ENCODE measurements at regions not wholly inside any gene's neighbourhood (a gene's known extent, or its start where the extent isn't known, plus 50 kb on each side); places are given as distances from the start of the nearest gene placed in this dataset.

DNA sequence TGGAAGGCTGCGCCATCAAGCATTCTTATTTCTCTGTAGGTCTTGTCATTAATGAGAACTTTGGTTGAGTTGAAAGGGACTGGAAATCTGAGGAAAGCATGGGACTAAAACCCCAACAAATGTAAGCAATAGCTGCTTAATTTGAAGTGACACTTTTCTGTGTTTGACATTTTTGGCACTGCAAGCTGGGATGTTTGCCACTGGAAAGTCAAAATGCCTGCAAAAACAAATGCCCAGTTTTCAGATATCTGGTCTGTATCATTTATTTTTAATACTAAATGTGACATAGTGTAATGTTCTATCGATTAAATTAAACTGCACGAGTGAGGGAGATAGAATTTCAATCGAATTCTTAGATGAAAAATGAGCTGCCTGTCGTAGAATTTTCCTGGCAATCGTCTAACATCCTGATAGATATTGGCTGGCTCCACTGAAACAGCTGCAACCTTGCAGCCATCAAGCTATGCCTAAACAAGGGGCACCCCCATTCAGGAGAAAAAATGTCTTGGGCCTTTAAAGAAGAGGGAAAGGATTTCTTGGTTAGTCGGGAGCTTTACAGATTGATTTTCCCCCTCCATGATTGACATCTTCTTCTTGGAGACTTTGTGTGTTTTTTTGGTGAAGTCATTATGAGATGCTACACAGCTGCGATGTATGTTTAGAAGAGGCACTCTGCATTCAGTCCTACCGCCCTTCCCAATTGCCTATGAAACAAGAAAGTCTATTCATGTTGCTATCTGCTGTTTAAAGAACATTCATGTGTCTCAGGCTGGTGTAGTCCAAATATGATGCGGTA, 316.7 kb upstream of the TBL1XR1 start:
- no peaks in the 10 kb centered on the region for H3K27me3 ChIP-seq (replicated peaks; ENCODE audit: control insufficient read depth, insufficient read depth, low read length, poor library complexity, severe bottlenecking)
- no peaks in the 10 kb centered on the region for H3K4me1 ChIP-seq (ENCODE audit: control insufficient read depth, insufficient read depth, low read length, poor library complexity, severe bottlenecking)
- no peak overlapping the region for H3K27ac ChIP-seq (ENCODE audit: insufficient read depth, low read length, poor library complexity, severe bottlenecking)
- no peak overlapping the region for H3K4me3 ChIP-seq (ENCODE audit: insufficient read depth, low read depth, low read length, poor library complexity, severe bottlenecking)
- no peaks in the 10 kb centered on the region for H3K9me3 ChIP-seq (ENCODE audit: control insufficient read depth, low read length)
- H3K36me3 ChIP-seq (ENCODE audit: control insufficient read depth, insufficient read depth, low read length), result no peaks in the 10 kb centered on the region
- no peak for DNase-seq

DNA sequence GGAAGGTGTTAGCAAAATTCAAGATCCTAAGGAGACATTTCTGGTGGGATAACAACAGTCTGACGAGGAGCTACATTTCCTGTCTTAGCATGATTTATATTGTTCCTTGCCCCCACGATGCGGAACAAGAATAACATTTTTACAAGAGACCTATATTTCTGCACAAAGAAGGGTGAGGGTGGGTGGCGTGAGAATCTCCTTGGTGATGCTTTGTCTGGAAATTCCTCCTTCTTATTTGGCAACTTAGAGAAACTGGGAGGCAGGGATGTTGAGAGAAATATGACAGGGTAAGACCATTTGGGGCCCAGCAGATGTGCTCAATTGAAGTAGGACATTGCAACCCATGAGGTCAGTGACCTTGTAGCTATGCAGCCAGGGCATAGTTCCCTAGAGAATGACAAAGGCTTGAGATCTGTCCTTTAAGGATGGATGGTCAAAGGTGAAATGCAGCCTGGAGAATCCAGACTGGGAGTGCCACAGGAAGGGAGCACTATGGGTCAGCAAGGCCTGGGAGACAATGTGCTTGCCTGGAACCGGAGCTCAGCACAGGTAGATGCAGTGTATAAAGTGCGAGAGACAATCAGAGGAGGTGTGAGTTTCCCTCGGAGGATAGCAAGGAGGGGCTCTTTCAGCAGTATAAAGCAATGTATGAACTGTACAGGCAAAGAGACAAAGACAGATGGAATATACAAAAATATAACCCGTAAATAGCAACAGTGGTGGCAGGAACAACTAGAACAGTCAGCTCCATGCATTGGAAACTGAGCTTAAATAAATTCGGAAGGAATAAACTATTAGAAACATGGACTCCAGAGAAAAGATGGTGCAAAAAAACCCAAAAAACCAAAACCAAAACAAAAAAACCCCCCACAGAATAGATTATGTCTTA, 317.6 kb upstream of the TBL1XR1 start:
- no peak overlapping the region for H3K27ac ChIP-seq (ENCODE audit: insufficient read depth, low read length, poor library complexity, severe bottlenecking)

DNA sequence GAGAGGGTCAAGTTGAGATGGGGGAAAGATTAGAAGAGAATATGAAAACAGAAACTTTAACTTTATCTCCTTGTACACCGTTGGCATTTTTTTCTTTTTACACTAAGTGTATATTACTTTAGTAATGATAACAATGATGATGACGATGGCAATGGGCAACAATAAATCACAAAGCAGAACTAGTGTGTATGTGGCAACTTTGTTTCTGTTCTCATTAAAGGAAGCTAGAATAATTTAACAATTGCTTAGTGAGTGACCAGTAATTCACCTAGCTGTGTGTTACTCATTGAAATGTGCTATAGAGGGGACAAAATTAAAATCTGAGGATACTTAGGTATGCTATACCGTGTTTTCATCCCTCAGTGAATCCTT, 318.5 kb upstream of the TBL1XR1 start:
- Histone ChIP-seq H3K27me3 (replicated peaks; ENCODE audit: control insufficient read depth, insufficient read depth, low read length, poor library complexity, severe bottlenecking) (no peaks in the 10 kb centered on the region), H3K27ac (ENCODE audit: insufficient read depth, low read length, poor library complexity, severe bottlenecking) (no peak overlapping the region), H3K9me3 (ENCODE audit: control insufficient read depth, low read length) (no peaks in the 10 kb centered on the region), H3K4me3 (ENCODE audit: insufficient read depth, low read depth, low read length, poor library complexity, severe bottlenecking) (no peak overlapping the region), H3K4me1 (ENCODE audit: control insufficient read depth, insufficient read depth, low read length, poor library complexity, severe bottlenecking) (no peaks in the 10 kb centered on the region), H3K36me3 (ENCODE audit: control insufficient read depth, insufficient read depth, low read length) (no peaks in the 10 kb centered on the region)
- no peak for DNase-seq

More for the DNA sequence above, 317.6 kb upstream of the TBL1XR1 start:
- no peak for DNase-seq
- Histone ChIP-seq H3K27me3 (replicated peaks; ENCODE audit: control insufficient read depth, insufficient read depth, low read length, poor library complexity, severe bottlenecking) (no peaks in the 10 kb centered on the region), H3K36me3 (ENCODE audit: control insufficient read depth, insufficient read depth, low read length) (no peaks in the 10 kb centered on the region), H3K4me3 (ENCODE audit: insufficient read depth, low read depth, low read length, poor library complexity, severe bottlenecking) (no peak overlapping the region), H3K4me1 (ENCODE audit: control insufficient read depth, insufficient read depth, low read length, poor library complexity, severe bottlenecking) (no peaks in the 10 kb centered on the region), H3K9me3 (ENCODE audit: control insufficient read depth, low read length) (no peaks in the 10 kb centered on the region)

GRCh38 chr3:177516158-177517011, 319.1 kb upstream of the TBL1XR1 start:
- no peak overlapping the region for H3K4me3 ChIP-seq (ENCODE audit: insufficient read depth, low read depth, low read length, poor library complexity, severe bottlenecking)
- H3K4me1 ChIP-seq (ENCODE audit: control insufficient read depth, insufficient read depth, low read length, poor library complexity, severe bottlenecking), result no peaks in the 10 kb centered on the region
- H3K27ac ChIP-seq (ENCODE audit: insufficient read depth, low read length, poor library complexity, severe bottlenecking), result no peak overlapping the region
- no peaks in the 10 kb centered on the region for H3K9me3 ChIP-seq (ENCODE audit: control insufficient read depth, low read length)
- no peaks in the 10 kb centered on the region for H3K27me3 ChIP-seq (replicated peaks; ENCODE audit: control insufficient read depth, insufficient read depth, low read length, poor library complexity, severe bottlenecking)
- H3K36me3 ChIP-seq (ENCODE audit: control insufficient read depth, insufficient read depth, low read length), result no peaks in the 10 kb centered on the region
- no peak for DNase-seq

DNA sequence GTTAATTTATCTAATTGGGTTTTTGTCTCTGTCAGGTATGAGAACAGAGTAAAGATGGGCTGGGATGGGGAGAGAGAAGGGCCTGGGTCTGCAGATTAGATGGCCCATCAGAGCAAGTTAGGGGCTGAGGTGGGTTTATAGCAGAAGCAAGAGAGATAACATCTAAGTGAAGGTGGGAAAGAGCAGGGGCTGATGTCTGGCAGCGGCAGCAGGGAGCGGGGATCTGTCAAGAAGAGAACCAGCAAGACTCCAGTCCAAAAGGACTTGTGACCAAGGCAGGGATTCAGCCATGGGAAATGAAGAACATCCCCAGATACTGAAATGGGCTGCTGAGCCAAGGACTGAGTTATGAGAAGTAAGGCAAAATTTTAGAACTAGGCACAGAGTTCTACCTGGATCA, 320.6 kb upstream of the TBL1XR1 start:
- Histone ChIP-seq H3K27ac (ENCODE audit: insufficient read depth, low read length, poor library complexity, severe bottlenecking) (no peak overlapping the region), H3K36me3 (ENCODE audit: control insufficient read depth, insufficient read depth, low read length) (no peaks in the 10 kb centered on the region), H3K4me1 (ENCODE audit: control insufficient read depth, insufficient read depth, low read length, poor library complexity, severe bottlenecking) (no peaks in the 10 kb centered on the region), H3K27me3 (replicated peaks; ENCODE audit: control insufficient read depth, insufficient read depth, low read length, poor library complexity, severe bottlenecking) (no peaks in the 10 kb centered on the region), H3K4me3 (ENCODE audit: insufficient read depth, low read depth, low read length, poor library complexity, severe bottlenecking) (no peak overlapping the region), H3K9me3 (ENCODE audit: control insufficient read depth, low read length) (no peaks in the 10 kb centered on the region)
- no peak for DNase-seq

DNA sequence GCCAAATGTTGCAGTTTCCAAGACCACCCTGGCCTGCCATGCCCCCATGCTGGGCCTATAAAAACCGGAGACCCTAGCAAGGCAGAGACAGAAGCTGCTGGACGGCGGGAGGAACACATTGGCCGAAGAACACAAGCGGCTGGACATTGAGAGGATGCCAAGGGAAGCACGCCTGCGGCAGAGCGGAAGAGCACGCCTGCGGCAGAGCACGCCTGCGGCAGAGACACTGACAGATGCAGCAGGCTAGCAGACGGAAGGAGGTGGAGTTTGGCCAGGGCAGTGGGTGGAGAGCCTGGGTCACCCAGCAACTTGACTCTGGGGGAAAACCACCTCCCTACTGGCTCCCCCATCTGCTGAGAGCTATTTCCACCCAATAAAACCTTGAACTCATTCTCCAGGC, 322.3 kb upstream of the TBL1XR1 start:
- Histone ChIP-seq H3K27me3 (replicated peaks; ENCODE audit: control insufficient read depth, insufficient read depth, low read length, poor library complexity, severe bottlenecking) (no peaks in the 10 kb centered on the region), H3K36me3 (ENCODE audit: control insufficient read depth, insufficient read depth, low read length) (no peaks in the 10 kb centered on the region), H3K9me3 (ENCODE audit: control insufficient read depth, low read length) (no peaks in the 10 kb centered on the region), H3K4me3 (ENCODE audit: insufficient read depth, low read depth, low read length, poor library complexity, severe bottlenecking) (no peak overlapping the region), H3K4me1 (ENCODE audit: control insufficient read depth, insufficient read depth, low read length, poor library complexity, severe bottlenecking) (no peaks in the 10 kb centered on the region), H3K27ac (ENCODE audit: insufficient read depth, low read length, poor library complexity, severe bottlenecking) (no peak overlapping the region)
- no peak for DNase-seq

DNA sequence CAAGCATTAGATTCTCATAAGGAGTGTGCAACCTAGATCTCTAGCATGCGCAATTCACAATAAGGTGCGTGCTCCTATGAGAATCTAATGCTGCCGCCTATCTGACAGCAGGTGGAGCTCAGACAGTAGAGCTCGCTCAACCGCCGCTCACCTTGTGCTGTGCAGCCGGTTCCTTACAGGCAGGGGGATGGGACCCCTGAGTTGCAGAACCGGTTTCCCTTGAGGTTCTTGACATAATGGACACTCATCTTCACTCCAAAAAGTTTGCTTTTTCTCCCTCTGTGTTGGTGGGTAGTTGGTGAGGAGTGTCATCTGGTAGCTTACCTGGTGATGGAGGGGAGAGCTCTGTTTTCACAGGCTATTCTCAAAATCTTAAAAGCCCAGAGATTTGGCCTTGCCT, 324.0 kb upstream of the TBL1XR1 start:
- no peaks in the 10 kb centered on the region for H3K4me1 ChIP-seq (ENCODE audit: control insufficient read depth, insufficient read depth, low read length, poor library complexity, severe bottlenecking)
- no peak for DNase-seq

DNA sequence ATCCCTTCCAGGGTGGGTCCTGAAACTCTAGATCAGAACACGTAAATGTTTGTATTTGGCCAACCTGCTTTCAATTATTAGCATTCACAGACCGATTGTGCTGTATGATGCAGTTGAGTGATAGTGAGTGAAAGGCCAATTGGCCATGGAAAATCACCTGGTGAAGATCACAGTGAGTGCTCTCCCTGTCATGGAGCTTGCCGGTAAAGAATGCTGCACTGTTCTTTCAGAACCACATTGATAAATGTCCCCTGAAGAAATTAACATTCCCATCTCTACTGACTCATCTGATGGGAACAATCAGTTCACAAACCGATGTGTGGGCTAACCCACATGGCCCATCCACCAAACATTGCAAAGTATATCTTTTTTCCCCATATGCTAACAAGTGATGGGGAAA, 324.8 kb upstream of the TBL1XR1 start:
- no peaks in the 10 kb centered on the region for H3K4me1 ChIP-seq (ENCODE audit: control insufficient read depth, insufficient read depth, low read length, poor library complexity, severe bottlenecking)
- no peak overlapping the region for H3K27ac ChIP-seq (ENCODE audit: insufficient read depth, low read length, poor library complexity, severe bottlenecking)
- no peak overlapping the region for H3K4me3 ChIP-seq (ENCODE audit: insufficient read depth, low read depth, low read length, poor library complexity, severe bottlenecking)
- H3K9me3 ChIP-seq (ENCODE audit: control insufficient read depth, low read length), result no peaks in the 10 kb centered on the region
- no peaks in the 10 kb centered on the region for H3K27me3 ChIP-seq (replicated peaks; ENCODE audit: control insufficient read depth, insufficient read depth, low read length, poor library complexity, severe bottlenecking)
- H3K36me3 ChIP-seq (ENCODE audit: control insufficient read depth, insufficient read depth, low read length), result no peaks in the 10 kb centered on the region
- no peak for DNase-seq

More for the DNA sequence above, 324.0 kb upstream of the TBL1XR1 start:
- Histone ChIP-seq H3K27me3 (replicated peaks; ENCODE audit: control insufficient read depth, insufficient read depth, low read length, poor library complexity, severe bottlenecking) (no peaks in the 10 kb centered on the region), H3K27ac (ENCODE audit: insufficient read depth, low read length, poor library complexity, severe bottlenecking) (no peak overlapping the region), H3K36me3 (ENCODE audit: control insufficient read depth, insufficient read depth, low read length) (no peaks in the 10 kb centered on the region), H3K4me3 (ENCODE audit: insufficient read depth, low read depth, low read length, poor library complexity, severe bottlenecking) (no peak overlapping the region), H3K9me3 (ENCODE audit: control insufficient read depth, low read length) (no peaks in the 10 kb centered on the region)

GRCh38 chr3:177523067-177523675, 325.9 kb upstream of the TBL1XR1 start:
- H3K27me3 ChIP-seq (replicated peaks; ENCODE audit: control insufficient read depth, insufficient read depth, low read length, poor library complexity, severe bottlenecking), result no peaks in the 10 kb centered on the region
- H3K9me3 ChIP-seq (ENCODE audit: control insufficient read depth, low read length), result no peaks in the 10 kb centered on the region
- no peak overlapping the region for H3K27ac ChIP-seq (ENCODE audit: insufficient read depth, low read length, poor library complexity, severe bottlenecking)
- DNase-seq, result no peak
- H3K4me1 ChIP-seq (ENCODE audit: control insufficient read depth, insufficient read depth, low read length, poor library complexity, severe bottlenecking), result no peaks in the 10 kb centered on the region
- no peaks in the 10 kb centered on the region for H3K36me3 ChIP-seq (ENCODE audit: control insufficient read depth, insufficient read depth, low read length)
- H3K4me3 ChIP-seq (ENCODE audit: insufficient read depth, low read depth, low read length, poor library complexity, severe bottlenecking), result no peak overlapping the region
